22Rv1 (cell line): ENCODE measurements at regions not wholly inside any gene's neighbourhood (a gene's known extent, or its start where the extent isn't known, plus 50 kb on each side); places are given as distances from the start of the nearest gene placed in this dataset.

Source experiments
- H3K27ac ChIP-seq: fragments of 450-650 bp; 2 replicates; pipeline ENCODE4 v1.5.1; 2017
- CTCF ChIP-seq: fragments of 450-650 bp; IDR thresholded peaks from 2 replicates; pipeline ENCODE4 v1.5.1; 2017; ENCODE audit warnings: mild to moderate bottlenecking
- ZFX ChIP-seq: fragments of 450-650 bp; IDR thresholded peaks from 2 replicates; pipeline ENCODE4 v1.6.1; 2017; ENCODE audit warnings: antibody characterized with exemption, borderline replicate concordance

GRCh38 chr21:31414263-31415000 lies 70.4 kb upstream of the TIAM1 start:
- TF ChIP-seq ZFX (no peak), CTCF (no peak)
- H3K27ac ChIP-seq, result no peak overlapping the region

- no peak overlapping the region for H3K27ac ChIP-seq
- TF ChIP-seq ZFX (no peak), CTCF (no peak)
These were observed 69.6 kb upstream of the TIAM1 start for GRCh38 chr21:31413698-31414097.

GRCh38 chr21:31410499-31411131 lies 66.6 kb upstream of the TIAM1 start:
- no peak overlapping the region for H3K27ac ChIP-seq
- TF ChIP-seq CTCF, result no peak
- TF ChIP-seq ZFX, result no peak

- H3K27ac ChIP-seq, result no peak overlapping the region
These were observed 65.9 kb upstream of the TIAM1 start for GRCh38 chr21:31409831-31410487.

GRCh38 chr21:31408301-31409088 lies 64.4 kb upstream of the TIAM1 start:
- TF ChIP-seq CTCF, result no peak
- TF ChIP-seq ZFX, result no peak
- no peak overlapping the region for H3K27ac ChIP-seq

More at GRCh38 chr21:31409831-31410487, 65.9 kb upstream of the TIAM1 start:
- no peak for TF ChIP-seq ZFX
- TF ChIP-seq CTCF, result no peak

- H3K27ac ChIP-seq, result no peak overlapping the region
- TF ChIP-seq CTCF (no peak), ZFX (no peak)
These were observed 62.4 kb upstream of the TIAM1 start for GRCh38 chr21:31406510-31406909.
